SH-SY5Y (cell line): ENCODE measurements at regions not wholly inside any gene's neighbourhood (a gene's known extent, or its start where the extent isn't known, plus 50 kb on each side); places are given as distances from the start of the nearest gene placed in this dataset.

Experiments
- GATA2 ChIP-seq: IDR thresholded peaks from 2 replicates; pipeline ENCODE4 v1.6.1; 2011; ENCODE audit warnings: mild to moderate bottlenecking, low read depth, low read length
- GATA3 ChIP-seq: IDR thresholded peaks from 2 replicates; pipeline ENCODE4 v1.6.1; 2011; ENCODE audit warnings: low read depth, mild to moderate bottlenecking, low read length, moderate library complexity

DNA sequence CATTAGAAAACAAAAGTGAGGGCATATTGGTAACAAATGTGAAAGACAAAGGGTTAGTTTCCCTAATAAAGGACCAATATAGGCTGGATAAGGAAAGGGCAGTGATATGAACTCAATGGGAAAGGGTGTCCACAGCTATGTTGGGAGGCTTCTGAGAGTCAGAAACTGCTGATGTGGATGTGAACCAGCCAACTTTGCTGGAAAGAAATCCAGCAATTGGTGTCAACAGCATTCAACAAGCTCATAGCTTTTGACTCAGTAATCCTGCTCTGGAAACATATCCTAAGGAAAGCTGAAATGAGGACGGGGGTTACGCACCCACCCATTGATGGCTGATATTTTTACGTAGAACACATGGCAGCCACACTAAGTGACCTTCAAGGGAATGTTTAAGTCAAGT, 63.7 kb downstream of the ARL4C start:
- TF ChIP-seq GATA3 = no peak
- no peak for TF ChIP-seq GATA2
